Adrenal gland (tissue), 9 donors: ENCODE measurements at regions not wholly inside any gene's neighbourhood (a gene's known extent, or its start where the extent isn't known, plus 50 kb on each side); places are given as distances from the start of the nearest gene placed in this dataset.

Source experiments
- DNase-seq, 7 donors: peaks; one replicate each; pipeline ENCODE4 v3.0.0-alpha.2; 2019 to 2020
- H3K27ac ChIP-seq, 5 donors: fragments of 200-600 bp; sonication (generic) in 4 of 5; 1 replicate in 3 of 5; 2 replicates in 2 of 5; pipeline versions ENCODE4 v1.5.1 to v1.8.0; 2016 to 2020; ENCODE audit warnings: mild to moderate bottlenecking in 1 of 5
- H3K27me3 ChIP-seq: fragments of 200-600 bp; 2 replicates; pipeline ENCODE4 v1.8.0; 2021
- H3K36me3 ChIP-seq, 2 donors: fragments of 200-600 bp; replicated peaks in 1 of 2; 1 replicate in 1 of 2; 2 replicates in 1 of 2; pipeline versions ENCODE4 v1.5.1 to v1.8.0; 2018 to 2022
- H3K4me1 ChIP-seq, 2 donors: fragments of 200-600 bp; replicated peaks in 1 of 2; 1 replicate in 1 of 2; 2 replicates in 1 of 2; pipeline versions ENCODE4 v1.5.1 to v1.8.0; 2018 to 2021
- H3K4me3 ChIP-seq, 4 donors: fragments of 200-600 bp; sonication (generic) in 3 of 4; one replicate each; pipeline ENCODE4 v1.5.1; 2016 to 2018
- H3K9me3 ChIP-seq, 3 donors: fragments of 200-600 bp; sonication (generic) in 1 of 3; replicated peaks in 1 of 3; 1 replicate in 2 of 3; 2 replicates in 1 of 3; pipeline versions ENCODE4 v1.5.1 to v1.8.0; 2016 to 2021
- CTCF ChIP-seq, 6 experiments: fragments of 450-650 bp in 4 of 6; fragments of 200-600 bp in 2 of 6; sonication (generic) in 1 of 6; IDR thresholded peaks; 1 replicate in 5 of 6; 2 replicates in 1 of 6; pipeline versions ENCODE4 v1.5.1 to v1.8.0; 2016 to 2021; ENCODE audit warnings: antibody characterized with exemption in 6 of 6, mild to moderate bottlenecking in 2 of 6, moderate library complexity in 1 of 6
- POLR2A ChIP-seq, 2 donors: fragments of 450-650 bp; IDR thresholded peaks; one replicate each; pipeline ENCODE4 v1.6.1; 2017; ENCODE audit warnings: antibody characterized with exemption in 2 of 2, mild to moderate bottlenecking in 2 of 2, moderate library complexity in 1 of 2
- WGBS, 4 donors: extraction: QIAGEN DNeasy Blood & Tissue Kit in 2 of 4; methylation state at CpG; one replicate each; pipeline versions ENCODE4 v1.1.5 to v1.1.7; 2013 to 2017; 5-methylcytosine and 5-hydroxymethylcytosine counted together
- intact Hi-C, 2 donors: fragments of 100-400 bp; cut with DNase I; formaldehyde crosslinking; loops; one replicate each; pipeline versions ENCODE4 v1.14.1 to v1.15.0; 2022 to 2023
- donor health status: healthy with polysubstance abuse.
- donor health status: Bipolar disorder and iron deficiency.
- donor health status: DM: yes; HTN: yes; CAD: no.
- donor health status: DM: no; HTN: no; CAD: no.
- donor health status: DM: no; HTN: no; CAD: no.

- Histone ChIP-seq H3K36me3 (no peaks in the 10 kb centered on the region), H3K27ac (no peak overlapping the region), H3K9me3 (no peaks in the 10 kb centered on the region), H3K27me3 (no peaks in the 10 kb centered on the region), H3K4me1 (no peaks in the 10 kb centered on the region), H3K4me3 (no peak overlapping the region)
- WGBS, 4 donors = 76 to 94% (median 85%) methylated on average over 3 of the region's 3 CpGs
- TF ChIP-seq POLR2A (IDR thresholded peaks at IDR 0.05) (no peak), CTCF (IDR thresholded peaks at IDR 0.05) (no peak)
- no peak for DNase-seq
- intact Hi-C loops = no loop called here
These were observed 331.0 kb upstream of the TLE4 start for GRCh38 chr9:79240774-79241173.

- TF ChIP-seq POLR2A (IDR thresholded peaks at IDR 0.05) (no peak), CTCF (IDR thresholded peaks at IDR 0.05) (no peak)
- no peaks in the 10 kb centered on the region for H3K36me3 ChIP-seq
- H3K27me3 ChIP-seq = no peaks in the 10 kb centered on the region
- DNase-seq = no peak
- no peaks in the 10 kb centered on the region for H3K4me1 ChIP-seq
- no peak overlapping the region for H3K4me3 ChIP-seq
- no peaks in the 10 kb centered on the region for H3K9me3 ChIP-seq
- no peak overlapping the region for H3K27ac ChIP-seq
- intact Hi-C loops = no loop called here
- 51 to 71% (median 54%) methylated on average over 2 of the region's 2 CpGs for WGBS, 4 donors
These were observed 329.3 kb upstream of the TLE4 start for GRCh38 chr9:79242489-79242888.

GRCh38 chr9:79246170-79246569 is 325.6 kb upstream of the TLE4 start:
- Histone ChIP-seq H3K4me3 (no peak overlapping the region), H3K27ac (no peak overlapping the region), H3K27me3 (no peaks in the 10 kb centered on the region), H3K4me1 (no peaks in the 10 kb centered on the region), H3K9me3 (no peaks in the 10 kb centered on the region), H3K36me3 (no peaks in the 10 kb centered on the region)
- intact Hi-C loops = no loop called here
- no peak for DNase-seq
- 61 to 69% (median 64%) methylated on average over 1 of the region's 1 CpG for WGBS, 4 donors
- TF ChIP-seq CTCF (IDR thresholded peaks at IDR 0.05) (no peak), POLR2A (IDR thresholded peaks at IDR 0.05) (no peak)

- Histone ChIP-seq H3K4me3 (no peak overlapping the region), H3K4me1 (no peaks in the 10 kb centered on the region), H3K9me3 (no peaks in the 10 kb centered on the region), H3K27ac (no peak overlapping the region), H3K36me3 (no peaks in the 10 kb centered on the region), H3K27me3 (no peaks in the 10 kb centered on the region)
- intact Hi-C loops = no loop called here
- no peak for DNase-seq
- TF ChIP-seq POLR2A (IDR thresholded peaks at IDR 0.05) (no peak), CTCF (IDR thresholded peaks at IDR 0.05) (no peak)
These were observed 324.7 kb upstream of the TLE4 start for GRCh38 chr9:79247021-79247420.
